B cell (primary cell): ENCODE measurements at regions not wholly inside any gene's neighbourhood (a gene's known extent, or its start where the extent isn't known, plus 50 kb on each side); places are given as distances from the start of the nearest gene placed in this dataset.

Experiments used
- ATAC-seq: fragments of 200-7000 bp; cut with Tn5 transposase; one replicate; pipeline ENCODE4 v1.10.0; 2021; ENCODE audit warnings: low read depth, mild to moderate bottlenecking, moderate number of reproducible peaks, moderate library complexity
- CTCF ChIA-PET: fragments of 350-600 bp; sonication (Branson Sonifier 250); formaldehyde crosslinking; loops from one replicate; lab custom pipeline; 2021; ENCODE audit warnings: antibody characterized with exemption, inconsistent platforms; lab: Charles Lee
- POLR2A ChIA-PET: fragments of 350-600 bp; sonication (Branson Sonifier 250); formaldehyde crosslinking; loops from one replicate; lab custom pipeline; 2021; ENCODE audit warnings: antibody characterized with exemption; lab: Charles Lee
- DNase-seq: peaks from one replicate; pipeline ENCODE4 v3.0.0; 2013
- H2AFZ ChIP-seq: 2 replicates; pipeline ENCODE4 v1.6.1; 2012; ENCODE audit warnings: mild to moderate bottlenecking, low read depth, low read length; ENCODE audit not compliant: insufficient read depth, poor library complexity, severe bottlenecking
- H3K27ac ChIP-seq, 2 donors: 1 replicate in 1 of 2; 2 replicates in 1 of 2; pipeline ENCODE4 v1.5.1; 2012 to 2013; ENCODE audit warnings: low read length in 2 of 2, mild to moderate bottlenecking in 2 of 2, moderate library complexity in 1 of 2
- H3K27me3 ChIP-seq, 4 experiments: fragments of 200-600 bp in 1 of 4; sonication (generic) in 1 of 4; replicated peaks in 1 of 4; 1 replicate in 2 of 4; 2 replicates in 2 of 4; pipeline versions ENCODE4 v1.6.1 to v1.7.0; 2013 to 2016; ENCODE audit warnings: low read length in 3 of 4, mild to moderate bottlenecking in 2 of 4, mixed read lengths in 1 of 4, moderate library complexity in 1 of 4; ENCODE audit not compliant: insufficient read depth in 4 of 4, control insufficient read depth in 3 of 4; ENCODE audit errors: control extremely low read depth in 1 of 4
- H3K36me3 ChIP-seq, 2 experiments: replicated peaks in 1 of 2; 1 replicate in 1 of 2; 2 replicates in 1 of 2; pipeline versions ENCODE4 v1.6.1 to v1.7.1; 2013; ENCODE audit warnings: low read length in 1 of 2; ENCODE audit not compliant: insufficient read depth in 2 of 2, control insufficient read depth in 1 of 2; ENCODE audit errors: control extremely low read depth in 1 of 2, extremely low read depth in 1 of 2
- H3K4me1 ChIP-seq, 2 donors: fragments of 200-600 bp in 1 of 2; sonication (generic) in 1 of 2; 1 replicate in 1 of 2; 2 replicates in 1 of 2; pipeline versions ENCODE4 v1.5.1 to v1.6.1; 2013 to 2017; ENCODE audit warnings: low read length in 2 of 2; ENCODE audit not compliant: control insufficient read depth in 2 of 2, insufficient read depth in 2 of 2
- H3K4me2 ChIP-seq: replicated peaks from 2 replicates; pipeline ENCODE3; 2012; ENCODE audit warnings: mild to moderate bottlenecking, low read depth, low read length; ENCODE audit not compliant: poor library complexity, severe bottlenecking
- H3K4me3 ChIP-seq, 5 experiments: fragments of 200-600 bp in 1 of 5; sonication (generic) in 1 of 5; 1 replicate in 3 of 5; 2 replicates in 2 of 5; pipeline versions ENCODE4 v1.5.1 to v1.7.0; 2011 to 2016; ENCODE audit warnings: low read length in 4 of 5, mild to moderate bottlenecking in 4 of 5, low read depth in 2 of 5, control low read depth in 1 of 5, moderate library complexity in 1 of 5; ENCODE audit not compliant: insufficient read depth in 1 of 5; ENCODE audit errors: control extremely low read depth in 1 of 5, extremely low read depth in 1 of 5
- H3K79me2 ChIP-seq: fragments of 200-600 bp; sonication (generic); one replicate; pipeline ENCODE4 v1.6.0; 2016; ENCODE audit warnings: low read length; ENCODE audit not compliant: control insufficient read depth, insufficient read depth
- H3K9ac ChIP-seq: fragments of 200-600 bp; sonication (generic); 2 replicates; pipeline ENCODE4 v1.6.1; 2017; ENCODE audit warnings: mild to moderate bottlenecking, low read length, moderate library complexity
- H3K9me3 ChIP-seq, 3 donors: one replicate each; pipeline versions ENCODE4 v1.6.1 to v1.7.1; 2013; ENCODE audit warnings: low read length in 2 of 3; ENCODE audit not compliant: control insufficient read depth in 2 of 3, insufficient read depth in 1 of 3; ENCODE audit errors: control extremely low read depth in 1 of 3
- H4K20me1 ChIP-seq: 2 replicates; pipeline ENCODE4 v1.6.0; 2012; ENCODE audit warnings: mild to moderate bottlenecking, low read length; ENCODE audit not compliant: insufficient read depth, control insufficient read depth, poor library complexity, severe bottlenecking
- H3K27ac Mint-ChIP-seq: one replicate; pipeline ENCODE4 v1.8.0; 2021; ENCODE audit warnings: mixed read lengths
- H3K27me3 Mint-ChIP-seq: one replicate; pipeline ENCODE4 v1.8.0; 2021; ENCODE audit warnings: mixed read lengths
- H3K4me1 Mint-ChIP-seq: one replicate; pipeline ENCODE4 v1.8.0; 2021; ENCODE audit warnings: mixed read lengths
- H3K4me3 Mint-ChIP-seq: one replicate; pipeline ENCODE4 v1.8.0; 2021; ENCODE audit warnings: mixed read lengths
- H3K9me3 Mint-ChIP-seq: one replicate; pipeline ENCODE4 v1.8.0; 2022; ENCODE audit warnings: mixed read lengths; ENCODE audit not compliant: insufficient read depth
- EZH2 ChIP-seq: IDR thresholded peaks from 2 replicates; pipeline ENCODE4 v1.6.1; 2012; ENCODE audit warnings: borderline replicate concordance, low read depth, mild to moderate bottlenecking, moderate library complexity, low read length; ENCODE audit not compliant: insufficient read depth, poor library complexity, severe bottlenecking
- WGBS: methylation state at CpG from one replicate; pipeline ENCODE4 v1.1.5; 2013; ENCODE audit warnings: missing lambda C conversion rate; ENCODE audit not compliant: insufficient coverage; 5-methylcytosine and 5-hydroxymethylcytosine counted together
- intact Hi-C: fragments of 100-400 bp; cut with micrococcal nuclease; formaldehyde crosslinking; loops from one replicate; pipeline ENCODE4 v1.10.0; 2022
- TF ChIP-seq, protein P1 (sequence below): fragments of 200-600 bp; IDR thresholded peaks from one replicate; pipeline ENCODE4 v1.8.0; 2022; ENCODE audit warnings: antibody characterized with exemption, mild to moderate bottlenecking

DNA sequence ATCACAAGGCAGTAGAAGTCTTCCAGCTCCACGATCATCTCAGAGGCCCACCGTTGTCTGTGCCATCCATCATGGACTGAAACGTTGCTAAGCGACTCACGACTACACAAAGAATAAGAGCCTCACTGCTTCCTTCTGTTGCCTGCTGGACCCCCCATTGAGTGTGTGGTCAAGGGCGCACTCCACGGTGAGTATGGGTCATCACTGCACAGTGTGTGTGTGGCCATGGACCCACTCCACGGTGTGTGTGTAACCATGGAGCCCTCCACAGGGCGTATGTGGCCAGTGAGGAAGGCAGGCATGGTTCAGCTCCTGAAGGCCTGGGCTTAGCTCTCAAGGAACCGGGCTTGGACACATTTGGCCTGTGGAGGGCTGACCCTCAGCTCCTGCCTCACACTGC lies 123.4 kb upstream of the AFDN start:
- DNase-seq: no peak
- peaks cover 33% of the 10 kb centered on the region for H3K4me1 Mint-ChIP-seq

DNA sequence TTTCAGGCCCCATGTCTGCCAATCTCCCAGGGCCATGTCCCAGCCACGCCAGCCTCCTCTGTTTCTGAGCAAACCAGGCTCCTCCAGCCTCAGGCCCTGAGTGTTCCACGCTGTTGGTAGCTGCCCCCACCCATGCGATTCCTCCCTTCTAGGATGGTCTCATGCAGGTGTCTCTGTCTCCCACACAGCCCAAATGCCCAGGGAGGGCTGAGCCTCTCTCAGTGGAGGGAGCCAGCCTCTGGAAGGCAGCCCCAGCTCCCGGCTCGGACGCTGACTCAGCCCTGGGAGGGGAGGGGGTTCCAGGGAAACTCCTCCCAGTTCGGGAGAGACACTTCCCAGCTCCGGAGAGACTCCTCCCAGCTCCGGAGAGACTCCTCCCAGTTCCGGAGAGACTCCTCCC lies 122.9 kb upstream of the AFDN start:
- Histone ChIP-seq H3K9me3 (peaks cover 0 to 4% (median 0%) of the 10 kb centered on the region in 3 donors), H3K79me2 (no peaks in the 10 kb centered on the region), H2AFZ (no peak overlapping the region), H4K20me1 (no peaks in the 10 kb centered on the region), H3K36me3 (no peaks in the 10 kb centered on the region), H3K27ac (no peak overlapping the region), H3K4me2 (no peak overlapping the region), H3K4me3 (no peak overlapping the region), H3K27me3 (peaks cover 0 to 53% (median 17%) of the 10 kb centered on the region in 4 experiments), H3K9ac (no peak overlapping the region), H3K4me1 (peaks cover 26 to 29% of the 10 kb centered on the region in 2 donors)
- WGBS: 97% methylated on average over 7 of the region's 10 CpGs
- ATAC-seq (no peak), DNase-seq (no peak)
- H3K27me3 Mint-ChIP-seq: peaks cover 25% of the 10 kb centered on the region
- H3K4me1 Mint-ChIP-seq: peaks cover 33% of the 10 kb centered on the region
- H3K9me3 Mint-ChIP-seq: no peaks in the 10 kb centered on the region
- CTCF ChIA-PET: no interaction called here
- no peak overlapping the region for H3K27ac Mint-ChIP-seq
- H3K4me3 Mint-ChIP-seq: no peak overlapping the region
- TF ChIP-seq EZH2: no peak
- TF ChIP-seq, protein P1, sequence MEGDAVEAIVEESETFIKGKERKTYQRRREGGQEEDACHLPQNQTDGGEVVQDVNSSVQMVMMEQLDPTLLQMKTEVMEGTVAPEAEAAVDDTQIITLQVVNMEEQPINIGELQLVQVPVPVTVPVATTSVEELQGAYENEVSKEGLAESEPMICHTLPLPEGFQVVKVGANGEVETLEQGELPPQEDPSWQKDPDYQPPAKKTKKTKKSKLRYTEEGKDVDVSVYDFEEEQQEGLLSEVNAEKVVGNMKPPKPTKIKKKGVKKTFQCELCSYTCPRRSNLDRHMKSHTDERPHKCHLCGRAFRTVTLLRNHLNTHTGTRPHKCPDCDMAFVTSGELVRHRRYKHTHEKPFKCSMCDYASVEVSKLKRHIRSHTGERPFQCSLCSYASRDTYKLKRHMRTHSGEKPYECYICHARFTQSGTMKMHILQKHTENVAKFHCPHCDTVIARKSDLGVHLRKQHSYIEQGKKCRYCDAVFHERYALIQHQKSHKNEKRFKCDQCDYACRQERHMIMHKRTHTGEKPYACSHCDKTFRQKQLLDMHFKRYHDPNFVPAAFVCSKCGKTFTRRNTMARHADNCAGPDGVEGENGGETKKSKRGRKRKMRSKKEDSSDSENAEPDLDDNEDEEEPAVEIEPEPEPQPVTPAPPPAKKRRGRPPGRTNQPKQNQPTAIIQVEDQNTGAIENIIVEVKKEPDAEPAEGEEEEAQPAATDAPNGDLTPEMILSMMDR: no peak
- POLR2A ChIA-PET: no interaction called here
- intact Hi-C loops: no loop called here

More for the DNA sequence above, 123.4 kb upstream of the AFDN start:
- no peaks in the 10 kb centered on the region for H3K9me3 Mint-ChIP-seq
- H3K9ac ChIP-seq: no peak overlapping the region
- H2AFZ ChIP-seq: no peak overlapping the region
- H3K27ac ChIP-seq: no peak overlapping the region
- peaks cover 28 to 30% of the 10 kb centered on the region in 2 donors for H3K4me1 ChIP-seq
- ChIA-PET CTCF (no interaction called here), POLR2A (no interaction called here)
- H3K4me2 ChIP-seq: no peak overlapping the region
- no peaks in the 10 kb centered on the region for H3K36me3 ChIP-seq
- TF ChIP-seq, protein P1: no peak
- no peak for TF ChIP-seq EZH2
- H3K79me2 ChIP-seq: no peaks in the 10 kb centered on the region
- peaks cover 21% of the 10 kb centered on the region for H3K27me3 Mint-ChIP-seq
- no peaks in the 10 kb centered on the region for H4K20me1 ChIP-seq
- H3K4me3 ChIP-seq: no peak overlapping the region
- intact Hi-C loops: no loop called here
- peaks cover 0 to 49% (median 17%) of the 10 kb centered on the region in 4 experiments for H3K27me3 ChIP-seq
- ATAC-seq: no peak
- H3K4me3 Mint-ChIP-seq: no peak overlapping the region
- H3K9me3 ChIP-seq: peaks cover 0 to 4% (median 0%) of the 10 kb centered on the region in 3 donors
- 97% methylated on average over 10 of the region's 10 CpGs for WGBS
- no peak overlapping the region for H3K27ac Mint-ChIP-seq
